ENCODE measurements at regions not wholly inside any gene's neighbourhood (a gene's known extent, or its start where the extent isn't known, plus 50 kb on each side); places are given as distances from the start of the nearest gene placed in this dataset.
"Not testable (repeated sequence)": the region's sequence is repeated elsewhere in the genome, so short reads cannot be mapped to it uniquely, and the experiment has no call there.

- not testable (repeated sequence) for FAIRE-seq
These were observed 61.2 kb upstream of the MINDY3 start for GRCh38 chr10:15921423-15921945.

GRCh38 chr10:15931376-15931775 is 71.1 kb upstream of the MINDY3 start:
- no peak for FAIRE-seq
- no peak for DNase-seq (ENCODE audit: low spot score)

More at GRCh38 chr10:15921423-15921945, 61.2 kb upstream of the MINDY3 start:
- DNase-seq (ENCODE audit: low spot score) = not testable (repeated sequence)

DNA sequence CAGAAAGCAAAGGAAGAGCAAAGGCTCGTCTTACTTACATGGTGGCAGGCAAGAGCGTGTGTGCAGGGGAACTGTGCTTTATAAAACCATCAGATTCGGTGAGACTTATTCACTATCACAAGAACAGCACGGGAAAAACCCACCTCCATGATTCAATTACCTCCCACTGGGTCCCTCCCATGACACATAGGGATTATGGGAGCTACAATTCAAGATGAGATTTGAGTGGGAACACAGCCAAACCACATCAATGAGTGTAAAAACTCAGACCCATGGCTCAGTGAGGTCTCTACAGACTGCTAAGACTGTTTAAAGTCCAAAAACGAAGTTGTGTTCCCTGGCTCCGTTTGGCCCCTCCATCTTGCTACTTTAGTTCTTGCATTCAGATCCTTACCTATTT is 79.2 kb upstream of the MINDY3 start:
- DNase-seq (ENCODE audit: low spot score) (peak; percentile 53), FAIRE-seq (peak; percentile 84)

- DNase-seq (ENCODE audit: low spot score) (no peak), FAIRE-seq (no peak)
These were observed 83.1 kb upstream of the MINDY3 start for GRCh38 chr10:15943426-15943825.

- no peak for DNase-seq (ENCODE audit: low spot score)
- FAIRE-seq = no peak
These were observed 93.9 kb upstream of the MINDY3 start for GRCh38 chr10:15954188-15954587.

DNA sequence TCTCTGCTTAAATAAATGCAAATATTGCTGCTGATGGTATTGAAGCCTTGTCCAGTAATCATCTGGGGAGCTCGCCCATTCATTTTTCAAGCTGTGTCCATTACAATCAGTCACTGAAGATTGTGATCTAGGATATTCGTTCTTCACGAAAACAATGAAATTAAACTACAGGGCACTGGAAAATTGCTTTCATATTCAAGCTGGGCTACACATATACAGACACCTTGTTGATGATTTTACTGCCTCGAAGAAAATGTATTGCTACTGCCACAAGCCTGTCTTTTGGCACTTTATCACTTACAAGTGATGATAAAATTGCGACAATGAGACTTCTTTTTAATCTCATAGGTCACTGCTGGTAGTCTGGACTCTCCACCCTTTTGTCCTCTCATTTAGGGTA is 100.0 kb upstream of the MINDY3 start:
- FAIRE-seq = no peak

DNA sequence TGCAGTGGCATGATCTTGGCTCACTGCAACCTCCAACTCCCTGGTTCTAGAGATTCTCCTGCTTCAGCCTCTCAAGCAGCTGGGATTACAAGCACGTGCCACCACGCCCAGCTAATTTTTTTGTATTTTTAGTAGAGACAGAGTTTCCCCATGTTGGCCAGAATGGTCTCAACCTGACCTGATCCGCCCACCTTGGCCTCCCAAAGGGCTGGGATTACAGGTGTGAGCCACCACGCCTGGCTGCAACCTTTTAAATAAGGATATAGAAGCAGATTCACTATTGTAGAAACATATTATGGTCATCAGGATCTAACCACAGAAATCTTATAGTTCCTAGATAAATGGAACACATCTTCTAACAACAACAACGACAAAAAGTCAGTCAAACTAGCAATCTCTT is 112.4 kb upstream of the MINDY3 start:
- DNase-seq (ENCODE audit: low spot score); FAIRE-seq: not testable (repeated sequence)

More for the DNA sequence above, 100.0 kb upstream of the MINDY3 start:
- DNase-seq (ENCODE audit: low spot score) = no peak

DNA sequence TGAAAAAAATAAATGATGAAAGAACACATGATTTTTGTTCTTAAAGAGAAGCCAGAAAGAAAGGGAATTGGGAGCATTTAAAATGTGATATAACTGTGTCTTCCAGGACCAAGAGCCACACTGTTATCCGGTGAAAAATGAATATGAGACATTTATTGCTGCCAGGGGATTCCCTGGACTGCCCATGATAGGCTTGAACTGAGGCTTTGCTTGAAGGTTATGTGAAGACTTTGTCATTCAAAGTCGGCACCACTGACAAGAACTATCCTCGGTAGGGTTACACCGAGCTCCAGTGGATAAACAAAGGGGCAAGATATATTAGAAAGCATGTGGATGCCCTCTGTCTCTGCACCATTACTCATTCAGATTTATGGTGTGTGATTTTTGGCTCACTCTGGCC is 125.4 kb upstream of the MINDY3 start:
- FAIRE-seq (no peak), DNase-seq (ENCODE audit: low spot score) (no peak)

- DNase-seq (ENCODE audit: low spot score) (no peak), FAIRE-seq (no peak)
These were observed 130.3 kb upstream of the MINDY3 start for GRCh38 chr10:15990535-15991129.

DNA sequence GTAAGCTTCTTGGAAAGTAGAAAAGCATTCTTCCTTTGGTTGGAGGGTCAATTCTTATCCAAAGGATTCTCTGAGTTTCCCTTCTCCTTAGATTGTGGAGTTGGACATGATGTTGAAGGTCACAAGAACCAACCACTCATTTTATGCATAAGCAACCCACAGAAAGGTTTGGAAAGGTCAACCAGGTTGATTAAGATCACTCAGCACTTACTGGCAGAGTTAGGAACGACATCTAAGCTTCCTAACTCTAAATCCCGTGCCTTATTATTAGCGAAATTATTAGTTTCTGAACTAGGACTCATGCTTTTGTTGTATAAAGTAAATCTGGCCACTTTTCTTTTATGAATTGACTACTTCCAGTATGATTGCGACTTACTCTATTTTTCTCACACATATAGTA is 137.0 kb upstream of the MINDY3 start:
- no peak for FAIRE-seq
- DNase-seq (ENCODE audit: low spot score) = no peak

GRCh38 chr10:16001581-16001980 is 141.3 kb upstream of the MINDY3 start:
- no peak for DNase-seq (ENCODE audit: low spot score)
- no peak for FAIRE-seq

- DNase-seq (ENCODE audit: low spot score) = no peak
- no peak for FAIRE-seq
These were observed 149.5 kb upstream of the MINDY3 start for GRCh38 chr10:16009785-16010184.

- DNase-seq (ENCODE audit: low spot score) = no peak
- FAIRE-seq = no peak
These were observed 151.2 kb upstream of the MINDY3 start for GRCh38 chr10:16011548-16011947.

GRCh38 chr10:16014469-16014868 is 154.2 kb upstream of the MINDY3 start:
- FAIRE-seq (no peak), DNase-seq (ENCODE audit: low spot score) (no peak)

- no peak for DNase-seq (ENCODE audit: low spot score)
These were observed 156.4 kb upstream of the MINDY3 start for GRCh38 chr10:16016688-16017087.

GRCh38 chr10:16020836-16021235 is 160.5 kb upstream of the MINDY3 start:
- no peak for DNase-seq (ENCODE audit: low spot score)
- FAIRE-seq = no peak

More at GRCh38 chr10:16016688-16017087, 156.4 kb upstream of the MINDY3 start:
- no peak for FAIRE-seq

DNA sequence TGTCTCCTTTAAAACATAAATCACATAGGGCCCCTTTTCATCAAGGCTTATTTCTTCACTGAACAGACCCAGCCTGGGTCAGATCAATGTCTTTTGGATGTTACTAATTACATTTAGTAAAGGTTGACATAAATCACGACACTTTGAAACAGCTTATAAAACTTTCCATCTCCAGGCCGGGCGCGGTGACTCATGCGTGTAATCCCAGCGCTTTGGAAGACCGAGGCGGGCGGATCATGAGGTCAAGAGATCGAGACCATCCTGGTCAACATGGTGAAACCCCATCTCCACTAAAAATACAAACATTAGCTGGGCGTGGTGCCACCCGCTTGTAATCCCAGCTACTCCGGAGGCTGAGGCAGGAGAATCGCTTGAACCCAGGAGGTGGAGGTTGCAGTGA is 166.5 kb upstream of the MINDY3 start:
- not testable (repeated sequence) for FAIRE-seq; DNase-seq (ENCODE audit: low spot score)

DNA sequence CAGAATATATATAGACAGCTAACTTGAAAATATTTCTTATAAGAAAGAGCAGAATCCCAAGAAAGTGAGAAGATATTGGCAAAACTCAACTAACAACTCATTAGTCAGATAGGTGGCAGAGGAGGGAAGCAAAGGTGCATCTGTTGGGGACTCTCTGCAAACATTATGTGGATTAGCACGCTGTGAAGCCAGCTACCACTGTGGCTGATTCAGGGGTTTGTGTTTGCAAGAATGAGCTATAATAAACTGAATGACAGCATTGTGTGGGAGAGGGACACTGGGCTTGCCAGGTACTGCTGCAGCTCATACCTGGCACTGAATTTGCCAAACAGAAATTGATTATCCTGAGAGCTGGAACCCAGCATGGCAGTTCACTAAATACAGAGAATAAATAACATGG is 170.3 kb upstream of the MINDY3 start:
- FAIRE-seq (no peak), DNase-seq (ENCODE audit: low spot score) (no peak)

GRCh38 chr10:16049050-16049449 is 188.7 kb upstream of the MINDY3 start:
- FAIRE-seq (no peak), DNase-seq (ENCODE audit: low spot score) (no peak)

DNA sequence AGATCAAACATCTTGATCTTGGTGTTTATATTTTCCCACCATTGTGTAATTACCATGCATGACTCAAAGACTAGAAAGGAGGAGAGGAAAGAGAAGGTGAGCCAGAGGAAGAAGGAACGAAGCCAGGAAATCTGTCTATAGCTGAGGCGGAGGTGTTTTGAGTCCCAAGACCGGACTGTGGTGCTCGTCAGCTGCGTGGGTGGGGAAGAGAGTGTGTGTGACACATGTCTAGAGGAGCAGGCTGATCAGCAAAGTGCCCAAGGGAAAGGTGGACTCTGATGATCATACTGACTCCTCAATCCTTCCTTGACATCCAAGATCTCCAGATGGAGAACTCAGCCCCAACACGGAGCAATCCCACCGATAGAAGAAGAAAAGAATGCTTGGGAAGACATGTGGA is 189.5 kb upstream of the MINDY3 start:
- no peak for FAIRE-seq
- no peak for DNase-seq (ENCODE audit: low spot score)

DNA sequence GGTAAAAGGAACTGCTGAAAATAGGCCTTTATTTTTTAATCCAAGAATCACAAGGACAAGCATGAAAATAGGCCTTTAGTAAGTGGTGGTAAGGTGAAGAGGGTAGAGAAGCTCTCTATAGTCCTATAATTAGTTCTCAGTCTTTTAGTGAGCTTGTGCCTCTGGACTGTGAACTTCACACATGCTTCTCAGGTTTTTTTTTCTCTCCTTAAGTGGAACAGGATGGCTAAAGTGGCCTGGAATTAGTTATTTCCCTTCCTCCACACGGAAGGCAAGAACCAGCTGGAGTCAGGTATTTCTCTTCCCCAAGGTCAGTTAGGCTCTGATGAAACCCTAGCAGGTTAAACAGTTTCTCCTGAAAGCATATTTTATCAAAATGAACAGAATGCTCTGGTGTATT is 203.0 kb upstream of the MINDY3 start:
- FAIRE-seq (no peak), DNase-seq (ENCODE audit: low spot score) (no peak)

DNA sequence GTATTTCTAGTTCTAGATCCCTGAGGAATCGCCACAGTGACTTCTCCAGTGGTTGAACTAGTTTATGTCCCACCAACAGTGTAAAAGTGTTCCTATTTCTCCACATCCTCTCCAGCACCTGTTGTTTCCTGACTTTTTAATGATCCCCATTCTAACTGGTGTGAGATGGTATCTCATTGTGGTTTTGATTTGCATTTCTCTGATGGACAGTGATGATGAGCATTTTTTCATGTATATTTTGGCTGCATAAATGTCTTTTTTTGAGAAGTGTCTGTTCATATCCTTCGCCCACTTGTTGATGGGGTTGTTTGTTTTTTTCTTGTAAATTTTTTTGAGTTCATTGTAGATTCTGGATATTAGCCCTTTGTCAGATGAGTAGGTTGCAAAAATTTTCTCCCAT is 223.2 kb upstream of the MINDY3 start:
- not testable (repeated sequence) for FAIRE-seq; DNase-seq (ENCODE audit: low spot score)

- FAIRE-seq = no peak
These were observed 244.8 kb upstream of the MINDY3 start for GRCh38 chr10:16105082-16105481.

More at GRCh38 chr10:16105082-16105481, 244.8 kb upstream of the MINDY3 start:
- no peak for DNase-seq (ENCODE audit: low spot score)

All from RCC 7860 (cell line).